ENCODE measurements at regions not wholly inside any gene's neighbourhood (a gene's known extent, or its start where the extent isn't known, plus 50 kb on each side); places are given as distances from the start of the nearest gene placed in this dataset.

GRCh38 chr18:27653247-27653646 lies 468.1 kb upstream of the CHST9 start (continued):
- no peak for TF ChIP-seq REST (IDR thresholded peaks at IDR 0.05; ENCODE audit: low read depth)
- no peak for TF ChIP-seq FOSL1 (IDR thresholded peaks at IDR 0.05; ENCODE audit: low read depth)
- TF ChIP-seq CEBPB (IDR thresholded peaks at IDR 0.05; ENCODE audit: low read depth) = no peak
- no peak for TF ChIP-seq EZH2phosphoT487 (IDR thresholded peaks at IDR 0.05; ENCODE audit: borderline replicate concordance)
- no peak for TF ChIP-seq SIN3A (IDR thresholded peaks at IDR 0.05; ENCODE audit: low read depth)
- no peak for TF ChIP-seq ZFX (IDR thresholded peaks at IDR 0.05)
- TF ChIP-seq POLR2AphosphoS5 (IDR thresholded peaks at IDR 0.05; ENCODE audit: low read depth, low read length) = no peak

- Histone ChIP-seq H3K9me3 (ENCODE audit: control insufficient read depth in 1 of 2, insufficient read depth in 1 of 2, low read depth in 1 of 2, low read length in 2 of 2) (no peaks in the 10 kb centered on the region), H3K4me1 (ENCODE audit: control insufficient read depth in 1 of 2, insufficient read depth in 2 of 2, low read length in 2 of 2) (no peaks in the 10 kb centered on the region), H4K20me1 (ENCODE audit: insufficient read depth) (no peaks in the 10 kb centered on the region), H3K4me3 (replicated peaks in 1 of 2; ENCODE audit: low read depth in 1 of 2, low read length in 2 of 2) (no peak overlapping the region), H3K9ac (ENCODE audit: low read length) (no peak overlapping the region), H3K79me2 (ENCODE audit: insufficient read depth, low read length) (no peaks in the 10 kb centered on the region), H2AFZ (ENCODE audit: low read depth, low read length, poor library complexity, severe bottlenecking) (no peak overlapping the region), H3K4me2 (ENCODE audit: low read length) (no peak overlapping the region), H3K36me3 (ENCODE audit: control insufficient read depth in 1 of 2, insufficient read depth in 2 of 2, low read length in 2 of 2) (no peaks in the 10 kb centered on the region), H3K9me2 (ENCODE audit: insufficient read depth) (no peaks in the 10 kb centered on the region), H3K27ac (ENCODE audit: low read depth, low read length) (no peak overlapping the region), H3K27me3 (ENCODE audit: insufficient read depth, low read length) (no peaks in the 10 kb centered on the region)
- ATAC-seq (no peak), DNase-seq (ENCODE audit: low read depth, low spot score) (no peak)
- ChIA-PET RAD21 (ENCODE audit: low non-redundant PET in 1 of 2, low total read pairs in 2 of 2, uncharacterized antibody in 2 of 2, unreplicated experiment in 2 of 2) (no interaction called here), POLR2A (no interaction called here), CTCF (no interaction called here)
- intact Hi-C loops (cut with micrococcal nuclease) = no loop called here
- BruUV-seq (replicated peaks) = no TSS peak
- no peak for TF ChIP-seq TCF7L2 (IDR thresholded peaks at IDR 0.05; ENCODE audit: borderline replicate concordance, extremely low read depth, insufficient read depth, insufficient read length)
- no peak for TF ChIP-seq EZH2 (IDR thresholded peaks at IDR 0.05)
- no peak for TF ChIP-seq ZNF274 (IDR thresholded peaks at IDR 0.05; ENCODE audit: low read depth, low read length)
- TF ChIP-seq EZH2phosphoT487 (IDR thresholded peaks at IDR 0.05; ENCODE audit: borderline replicate concordance) = no peak
- TF ChIP-seq RAD21 (IDR thresholded peaks at IDR 0.05; ENCODE audit: low read depth) = no peak
- no peak for TF ChIP-seq SIN3A (IDR thresholded peaks at IDR 0.05; ENCODE audit: low read depth)
- no peak for TF ChIP-seq CBX3 (IDR thresholded peaks at IDR 0.05; ENCODE audit: low read depth)
- TF ChIP-seq CEBPB (IDR thresholded peaks at IDR 0.05; ENCODE audit: low read depth) = no peak
- no peak for TF ChIP-seq CTCF (IDR thresholded peaks at IDR 0.05 in 2 of 3, conservative IDR thresholded peaks at IDR 0.05 in 1 of 3; ENCODE audit: borderline replicate concordance in 1 of 3, insufficient read depth in 1 of 3, low read depth in 2 of 3, low read length in 2 of 3)
- no peak for TF ChIP-seq FOSL1 (IDR thresholded peaks at IDR 0.05; ENCODE audit: low read depth)
- no peak for TF ChIP-seq MAX (IDR thresholded peaks at IDR 0.05)
- TF ChIP-seq POLR2A (IDR thresholded peaks at IDR 0.05; ENCODE audit: borderline replicate concordance, extremely low read depth, insufficient read depth, insufficient read length) = no peak
- TF ChIP-seq JUND (IDR thresholded peaks at IDR 0.05) = no peak
- TF ChIP-seq ZFX (IDR thresholded peaks at IDR 0.05) = no peak
- no peak for TF ChIP-seq ELF1 (IDR thresholded peaks at IDR 0.05; ENCODE audit: borderline replicate concordance, low read depth)
- no peak for TF ChIP-seq YY1 (IDR thresholded peaks at IDR 0.05; ENCODE audit: extremely low read depth, insufficient replicate concordance, low read depth, low read length)
Observed at GRCh38 chr18:27652480-27653121, 467.5 kb upstream of the CHST9 start.

Data from HCT116 (cell line).